ENCODE measurements at regions not wholly inside any gene's neighbourhood (a gene's known extent, or its start where the extent isn't known, plus 50 kb on each side); places are given as distances from the start of the nearest gene placed in this dataset.

DNA sequence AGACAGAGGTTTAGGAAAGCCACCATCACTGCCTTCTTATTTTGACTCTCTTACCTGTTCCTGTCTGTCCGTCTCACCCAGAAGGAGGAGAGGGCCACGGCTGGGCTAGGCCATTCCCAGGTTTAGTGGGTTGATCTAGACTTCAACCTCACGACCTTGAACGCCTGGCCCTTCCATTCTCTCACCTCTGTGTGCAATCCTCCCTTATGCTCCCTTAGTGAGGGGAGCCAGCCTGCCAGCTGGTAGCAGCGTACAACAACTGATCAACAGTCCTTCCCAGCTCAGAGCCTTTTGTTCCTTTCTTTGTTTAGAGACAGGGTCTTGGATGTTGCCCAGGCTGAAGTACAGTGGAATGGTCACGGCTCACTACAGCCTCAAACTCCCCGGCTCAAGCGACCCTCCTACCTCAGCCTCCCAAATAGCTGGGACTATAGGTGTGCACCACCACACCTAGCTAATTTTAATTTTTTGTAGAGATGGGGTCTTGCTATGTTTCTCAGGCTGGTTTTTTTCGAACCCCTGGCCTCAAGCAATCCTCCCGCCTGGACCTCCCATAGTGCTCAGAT, 123.9 kb downstream of the ZNF664 start:
- no peak for DNase-seq

DNA sequence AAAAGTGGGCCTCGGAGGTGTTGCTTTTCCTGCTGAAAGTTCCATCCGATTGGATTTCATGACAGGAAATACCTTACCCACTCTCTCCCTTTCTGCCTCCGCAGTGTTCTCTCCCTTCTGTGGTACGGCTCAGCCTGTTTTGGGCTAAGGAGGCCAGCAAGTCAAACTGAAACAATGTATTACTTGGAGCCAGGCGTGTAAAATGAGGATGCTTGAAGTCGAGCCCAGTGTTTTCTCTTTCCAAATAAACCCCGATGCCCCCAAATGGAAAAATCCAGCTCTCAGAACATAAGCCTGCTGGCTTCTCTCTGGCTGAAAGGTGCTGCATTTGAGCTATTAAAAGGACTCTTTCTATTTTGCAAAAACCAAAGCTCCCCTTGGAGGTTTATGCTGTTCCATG, 124.7 kb downstream of the ZNF664 start:
- no peak for DNase-seq

DNA sequence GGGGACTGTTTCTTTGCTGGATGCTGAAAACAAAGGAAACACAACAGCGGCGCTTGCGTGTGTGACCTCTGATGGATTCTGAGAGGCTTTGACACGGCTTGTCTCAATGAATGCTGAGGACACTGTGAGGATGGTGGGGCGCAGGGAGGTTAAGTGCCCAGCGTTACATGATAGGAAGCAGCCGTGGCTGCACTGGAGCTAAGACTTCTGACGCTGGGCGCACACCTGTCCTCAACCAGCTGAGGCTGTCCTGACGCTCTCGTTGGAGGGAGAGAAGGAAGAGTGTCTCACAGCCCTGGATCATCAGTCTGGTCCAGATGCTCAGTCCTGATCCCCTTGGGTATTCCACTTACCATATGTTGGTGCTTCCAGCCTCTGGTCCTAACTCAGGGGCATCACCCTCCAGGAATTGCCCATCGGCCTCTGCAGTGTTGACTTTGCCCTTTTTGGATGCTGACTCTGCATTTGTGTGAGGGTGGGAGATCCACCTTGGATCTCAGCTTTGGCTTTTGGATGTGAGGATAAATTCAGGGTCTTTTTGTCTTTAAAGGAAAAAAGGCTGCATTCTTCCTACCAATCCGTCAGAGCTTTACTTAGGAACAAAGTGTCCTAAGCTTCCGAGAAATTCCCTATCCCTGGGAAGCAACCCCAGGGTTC, 125.2 kb downstream of the ZNF664 start:
- peak in 2 of 3 experiments; percentile 33 to 80 for DNase-seq

DNA sequence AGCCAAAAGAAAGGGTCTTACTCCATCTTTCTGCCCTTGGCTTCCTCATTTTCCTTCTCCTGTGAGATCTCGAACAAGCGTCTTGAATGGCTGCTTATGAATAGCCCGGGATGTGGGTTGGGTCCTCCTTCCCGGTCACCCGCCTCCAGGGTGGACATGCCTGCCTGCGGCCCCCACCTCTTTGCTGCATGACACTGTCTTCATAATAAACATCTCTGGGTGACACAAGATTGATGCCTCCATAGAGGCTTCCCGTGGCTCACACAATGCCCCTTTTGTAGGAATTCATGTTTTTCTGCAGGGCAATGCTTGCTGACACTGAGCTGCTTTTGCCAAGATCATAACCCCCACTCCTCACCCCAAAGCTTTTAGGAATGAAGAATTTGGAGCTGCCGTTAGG, 125.9 kb downstream of the ZNF664 start:
- DNase-seq = no peak

DNA sequence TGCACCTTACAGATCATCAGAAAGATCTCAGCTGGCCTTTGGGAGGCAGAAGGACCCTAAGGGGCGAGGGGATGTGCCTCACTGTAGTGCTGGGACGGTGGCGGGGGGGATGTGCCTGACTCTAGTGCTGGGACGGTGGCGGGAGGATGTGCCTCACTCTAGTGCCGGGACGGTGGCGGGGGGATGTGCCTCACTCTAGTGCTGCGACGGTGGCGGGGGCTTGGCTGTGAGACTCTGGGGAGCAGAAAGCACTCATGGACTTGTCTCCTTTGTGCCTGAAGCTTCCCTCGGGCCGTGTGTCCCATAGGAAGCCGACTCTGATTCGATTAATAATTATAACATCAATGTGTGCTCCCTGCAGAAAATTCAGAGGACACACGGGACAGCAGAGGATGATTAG, 126.6 kb downstream of the ZNF664 start:
- DNase-seq = no peak

DNA sequence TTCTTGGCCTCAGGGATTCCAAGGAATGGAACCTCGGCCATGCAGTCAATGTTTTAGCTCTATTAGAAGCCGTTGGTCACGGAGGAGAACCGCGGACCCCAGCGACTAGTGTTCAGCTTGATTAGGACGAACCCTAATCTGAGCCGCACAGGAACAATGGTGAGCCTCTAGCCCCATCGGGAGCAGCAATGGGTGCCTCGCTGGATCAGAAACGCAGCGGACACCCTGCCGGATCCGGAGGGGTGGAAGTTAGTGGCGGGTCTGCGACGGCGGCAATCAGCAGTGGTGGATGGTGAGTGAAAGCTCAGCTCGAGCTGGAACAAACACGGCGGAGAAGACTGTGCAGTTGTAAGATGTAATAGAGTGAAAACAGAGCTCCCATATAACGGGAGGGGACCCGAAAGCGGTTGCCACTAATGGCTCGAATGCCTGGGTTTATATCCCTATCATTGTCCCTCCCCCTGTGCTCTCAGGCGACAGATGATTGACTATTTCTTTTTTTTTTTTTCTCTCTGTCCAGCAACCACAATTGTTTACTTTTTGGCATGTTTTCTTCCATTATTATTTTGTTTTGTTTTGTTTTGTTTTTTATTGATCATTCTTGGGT, 127.7 kb downstream of the ZNF664 start:
- peak in 1 of 3 experiments; percentile 52 for DNase-seq

DNA sequence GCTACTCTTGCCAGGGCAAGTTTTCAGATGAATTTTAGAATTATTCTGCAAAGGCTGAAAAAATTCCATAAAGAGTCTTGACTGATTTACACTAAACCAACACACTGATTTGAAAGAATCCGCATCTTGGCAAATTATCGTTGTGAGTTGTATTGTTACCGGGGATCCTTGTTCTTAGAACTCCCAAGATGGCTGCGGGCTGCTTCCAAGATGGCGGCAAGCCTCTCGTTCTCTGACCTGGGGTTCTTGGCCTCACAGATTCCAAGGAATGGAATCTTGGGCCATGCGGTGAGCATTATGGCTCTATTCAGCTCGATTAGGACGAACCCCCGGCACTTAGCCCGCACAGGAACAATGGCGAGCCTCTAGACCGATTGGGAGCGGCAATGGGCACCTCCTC, 132.5 kb downstream of the ZNF664 start:
- DNase-seq = no peak

DNA sequence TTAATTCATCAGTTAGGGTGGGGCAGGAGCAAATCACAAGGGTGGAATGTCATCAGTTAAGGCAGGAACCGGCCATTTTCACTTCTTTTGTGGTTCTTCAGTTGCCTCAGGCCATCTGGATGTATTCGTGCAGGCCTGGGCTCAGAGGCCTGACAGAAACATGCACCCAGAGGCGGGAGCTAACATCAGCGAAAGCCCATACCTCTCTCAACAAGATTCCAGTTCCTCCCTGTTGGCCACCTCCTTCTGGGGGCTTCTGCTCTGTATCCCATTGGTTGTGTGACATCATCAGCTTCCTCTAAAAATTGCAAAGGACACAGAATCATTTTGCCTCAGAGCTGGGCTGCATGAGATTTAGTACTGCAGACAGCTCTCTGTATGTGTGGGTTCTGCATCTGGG, 134.3 kb downstream of the ZNF664 start:
- DNase-seq = no peak

DNA sequence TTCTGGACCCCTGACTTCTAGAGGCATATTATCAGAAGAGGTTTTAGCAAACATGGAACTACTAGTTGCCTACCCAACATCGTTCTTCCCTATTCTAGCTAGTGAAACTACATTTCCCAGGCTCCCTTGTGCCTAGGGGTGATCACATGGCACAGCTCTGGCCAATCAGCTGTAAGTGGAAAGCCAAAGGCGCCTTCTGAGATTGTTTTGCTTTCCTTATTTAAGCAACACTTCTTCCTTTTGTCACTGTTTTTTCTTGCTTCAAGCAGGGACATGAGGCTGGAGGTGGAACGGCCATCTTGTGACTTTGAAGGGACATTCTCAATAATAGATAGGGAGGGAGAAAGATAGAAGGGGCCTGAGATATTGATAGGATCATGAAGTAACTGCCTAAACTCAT, 136.7 kb downstream of the ZNF664 start:
- peak in 2 of 3 experiments; percentile 21 to 47 for DNase-seq

DNA sequence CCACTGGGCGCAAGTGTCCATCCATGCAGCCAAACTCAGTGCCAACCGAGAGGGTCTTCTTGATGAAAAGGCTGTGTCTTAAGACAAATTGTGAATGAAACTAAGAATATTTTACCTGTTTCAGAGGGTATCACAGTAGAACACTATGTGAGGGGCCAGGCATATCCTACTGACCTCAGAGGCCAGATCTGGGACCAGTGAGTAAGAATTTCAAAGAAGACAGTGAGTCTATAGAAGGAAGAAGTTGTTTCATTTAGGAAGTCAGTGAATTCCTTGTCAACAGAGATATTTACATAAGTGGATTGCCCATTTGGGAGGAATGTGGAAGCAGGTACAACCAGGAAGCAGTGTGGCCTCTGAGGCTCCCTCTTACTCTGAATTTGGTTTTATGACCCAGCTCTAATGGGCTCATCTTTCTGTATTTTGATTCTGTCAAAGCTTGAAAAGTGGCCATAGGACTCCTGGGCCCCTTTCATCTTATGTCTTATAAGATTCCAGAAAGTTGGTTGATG, 137.4 kb downstream of the ZNF664 start:
- DNase-seq = no peak

DNA sequence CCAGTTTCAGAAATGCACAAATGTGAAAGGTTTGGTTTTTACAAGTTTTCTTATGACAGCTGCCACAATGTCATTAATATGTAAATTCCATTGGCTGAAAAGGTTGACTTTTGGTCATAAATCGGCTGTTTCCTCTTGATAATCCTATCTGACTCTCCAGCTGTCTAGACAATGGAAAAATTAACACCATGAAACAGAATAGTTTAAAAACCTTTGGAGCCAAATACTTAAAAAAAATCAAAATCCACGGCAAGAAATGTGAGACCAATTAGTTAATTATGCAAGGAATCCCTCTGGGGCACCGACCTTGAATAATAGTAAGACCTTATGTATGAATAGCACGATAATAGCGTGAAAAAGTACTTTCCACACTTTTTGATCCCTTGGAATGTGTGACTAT, 138.0 kb downstream of the ZNF664 start:
- DNase-seq = no peak

DNA sequence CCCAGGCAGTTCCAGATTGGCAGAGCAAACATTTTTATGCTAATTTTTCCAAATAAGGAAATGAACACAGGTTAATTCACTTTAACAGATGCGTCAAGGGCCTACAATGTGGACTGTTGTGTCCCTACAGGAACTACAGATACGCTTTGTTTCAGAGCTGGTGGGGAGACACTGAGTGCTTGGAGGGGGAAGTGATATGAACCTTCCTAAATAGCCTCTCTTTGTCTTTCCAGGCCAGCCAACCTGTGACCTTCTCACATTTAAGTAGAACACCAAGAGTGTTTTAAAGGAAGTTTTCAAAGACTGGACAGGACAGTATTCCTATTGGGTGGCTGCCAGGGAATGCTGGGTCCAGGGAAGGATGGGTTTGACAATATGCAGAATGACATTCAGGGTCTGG, 141.3 kb downstream of the ZNF664 start:
- no peak for DNase-seq

DNA sequence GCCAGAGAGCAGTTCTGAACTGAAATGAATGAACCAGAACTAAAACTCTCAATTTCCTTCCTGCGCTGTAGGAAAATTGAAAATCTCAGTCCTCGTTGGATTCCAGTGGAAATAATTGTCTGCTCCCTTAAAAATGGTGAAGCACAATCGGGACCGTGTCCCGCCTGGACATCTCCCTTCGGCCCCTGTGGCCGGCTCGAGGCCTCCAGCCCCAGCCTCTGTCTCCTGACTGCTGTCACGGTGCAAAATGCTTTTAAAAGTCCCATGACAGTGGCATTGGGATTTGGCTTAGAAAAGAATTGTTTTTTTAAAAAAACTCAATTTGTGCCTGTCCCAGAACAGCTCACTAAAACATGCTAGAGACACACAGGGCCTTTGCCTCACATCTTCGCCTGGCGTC, 142.5 kb downstream of the ZNF664 start:
- DNase-seq = no peak

DNA sequence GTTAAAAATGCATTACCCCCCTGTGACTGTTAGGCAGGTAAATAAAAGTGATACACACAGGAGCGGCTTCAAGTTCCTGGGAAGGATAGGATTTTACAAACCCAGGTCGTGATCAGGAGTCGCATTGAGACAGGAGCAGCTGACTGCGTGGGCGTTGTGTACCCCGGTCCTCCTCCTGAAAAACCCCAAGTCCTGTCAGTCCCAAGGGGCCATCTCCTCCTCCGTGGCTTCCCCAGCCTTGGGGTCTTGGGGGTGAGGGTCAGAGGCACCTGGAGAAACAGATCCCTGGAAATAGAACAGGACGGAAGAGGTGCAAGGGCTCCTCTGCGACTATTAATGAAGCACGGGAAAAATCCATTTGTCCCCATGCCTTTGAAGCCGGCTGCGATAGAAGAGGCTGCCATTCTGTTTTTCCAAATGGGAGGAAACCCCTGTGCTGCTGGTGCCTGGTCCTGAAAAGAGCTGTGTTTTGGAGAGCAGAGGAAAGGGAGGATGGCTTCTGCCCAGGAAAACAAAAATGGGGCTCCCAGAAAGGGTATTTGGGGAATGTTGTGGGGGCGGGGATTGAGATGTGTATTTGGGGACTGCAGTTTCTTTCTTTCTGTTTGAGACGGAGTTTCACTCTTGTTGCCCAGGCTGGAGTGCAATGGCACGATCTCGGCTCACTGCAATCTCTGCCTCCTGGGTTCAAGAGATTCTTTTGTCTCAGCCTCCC, 143.1 kb downstream of the ZNF664 start:
- no peak for DNase-seq

DNA sequence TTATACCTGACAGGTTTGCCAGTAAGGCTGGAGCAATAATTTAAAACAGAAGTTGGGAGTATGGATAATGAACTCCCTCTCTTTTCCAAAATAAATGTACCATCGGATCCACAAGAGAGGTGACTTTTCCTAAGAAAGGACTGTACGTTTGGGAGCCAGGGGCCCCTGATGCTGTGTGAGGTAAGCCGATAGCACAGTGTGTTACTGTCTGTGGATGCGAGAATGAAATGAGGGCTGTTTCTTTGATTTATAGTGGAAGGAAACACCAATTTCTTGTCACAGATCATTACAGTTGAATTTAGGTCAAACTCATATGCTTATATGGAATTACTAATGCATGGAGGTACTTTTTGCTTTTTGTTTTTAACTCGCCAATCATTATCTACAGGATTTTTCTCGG, 147.7 kb downstream of the ZNF664 start:
- DNase-seq = no peak

DNA sequence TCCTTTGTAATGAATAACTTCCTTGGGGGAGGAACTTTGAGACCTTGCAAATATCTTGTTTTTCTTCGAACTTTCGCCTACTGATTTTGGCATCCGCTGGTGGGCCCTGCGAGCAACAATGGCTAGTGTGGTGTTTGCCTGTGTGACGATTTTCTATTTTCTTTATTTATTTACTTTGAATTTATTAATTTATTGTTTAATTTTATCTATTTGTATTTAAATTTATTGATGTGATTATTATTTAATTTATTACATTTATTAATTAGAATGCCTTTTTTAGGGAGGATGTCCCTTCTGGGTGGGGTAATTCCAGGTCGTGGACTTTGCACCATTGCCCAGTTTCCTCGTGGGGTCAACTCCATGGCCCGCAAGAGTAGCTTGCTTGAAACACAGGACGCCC, 149.7 kb downstream of the ZNF664 start:
- DNase-seq = no peak

DNA sequence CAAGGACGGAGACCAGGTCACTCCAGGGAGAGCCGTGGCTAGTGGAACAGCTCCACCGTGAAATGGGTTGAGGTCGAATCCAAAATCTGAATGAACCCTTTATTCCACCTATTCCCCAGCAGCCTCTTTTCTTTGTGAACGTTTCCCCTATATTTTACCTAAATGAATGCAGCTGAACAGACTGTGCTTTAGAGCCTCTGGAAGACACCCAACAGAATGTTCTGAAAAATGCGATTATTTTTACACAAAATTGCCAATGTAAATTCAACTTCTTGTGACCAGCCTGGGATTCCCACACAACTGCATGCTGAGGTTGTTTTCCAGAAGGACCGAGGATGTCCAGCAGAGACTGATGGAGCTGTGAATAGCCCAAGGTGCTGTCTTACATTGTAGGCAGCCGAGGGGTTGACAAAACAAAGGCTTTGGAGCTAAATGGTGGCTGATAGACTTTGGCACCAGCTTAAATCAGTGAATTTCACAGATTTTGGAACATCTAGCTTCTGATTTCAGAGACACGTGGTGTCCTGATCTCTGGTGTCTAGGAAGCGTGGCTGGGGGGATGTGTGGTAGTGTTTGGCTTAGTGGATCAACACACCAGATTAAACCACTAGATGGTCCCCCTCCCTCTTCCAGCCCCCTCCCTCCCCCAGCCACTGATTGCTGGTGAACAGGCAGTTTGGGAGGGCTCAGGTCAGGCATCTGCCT, 150.4 kb downstream of the ZNF664 start:
- peak in 1 of 3 experiments; percentile 50 for DNase-seq

DNA sequence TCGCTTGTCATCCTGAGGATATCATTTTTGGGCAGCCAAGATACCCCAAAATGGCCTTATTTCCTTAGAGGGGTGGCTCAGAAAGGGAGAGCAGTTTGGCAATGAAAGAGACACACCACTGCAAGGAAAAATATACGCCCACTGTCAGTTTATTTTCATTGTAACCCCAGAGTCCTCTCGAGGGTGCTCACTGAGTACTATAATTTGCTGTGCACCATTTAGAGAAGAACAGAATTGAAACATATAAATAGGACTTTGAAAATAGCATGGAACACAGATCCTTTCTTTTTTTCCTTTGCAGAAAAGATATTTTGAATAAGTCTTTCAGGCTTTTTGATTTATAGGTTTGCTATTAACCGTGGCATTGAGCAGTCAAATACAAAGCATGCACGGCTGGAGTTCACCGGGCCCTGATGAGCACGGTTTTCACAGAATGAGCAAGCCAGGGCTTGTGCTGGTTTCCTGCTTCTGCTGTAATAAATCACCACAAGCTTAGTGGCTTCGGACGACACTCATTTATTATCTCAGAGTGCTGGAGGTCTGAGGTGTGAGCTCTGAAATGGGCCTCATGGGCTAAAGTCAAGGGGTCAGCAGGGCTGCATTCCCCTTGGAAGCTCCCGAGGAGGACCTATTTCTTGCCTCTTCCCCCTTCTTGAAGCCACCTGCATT, 152.3 kb downstream of the ZNF664 start:
- DNase-seq = peak; percentile 86 to 99 (median 93)

DNA sequence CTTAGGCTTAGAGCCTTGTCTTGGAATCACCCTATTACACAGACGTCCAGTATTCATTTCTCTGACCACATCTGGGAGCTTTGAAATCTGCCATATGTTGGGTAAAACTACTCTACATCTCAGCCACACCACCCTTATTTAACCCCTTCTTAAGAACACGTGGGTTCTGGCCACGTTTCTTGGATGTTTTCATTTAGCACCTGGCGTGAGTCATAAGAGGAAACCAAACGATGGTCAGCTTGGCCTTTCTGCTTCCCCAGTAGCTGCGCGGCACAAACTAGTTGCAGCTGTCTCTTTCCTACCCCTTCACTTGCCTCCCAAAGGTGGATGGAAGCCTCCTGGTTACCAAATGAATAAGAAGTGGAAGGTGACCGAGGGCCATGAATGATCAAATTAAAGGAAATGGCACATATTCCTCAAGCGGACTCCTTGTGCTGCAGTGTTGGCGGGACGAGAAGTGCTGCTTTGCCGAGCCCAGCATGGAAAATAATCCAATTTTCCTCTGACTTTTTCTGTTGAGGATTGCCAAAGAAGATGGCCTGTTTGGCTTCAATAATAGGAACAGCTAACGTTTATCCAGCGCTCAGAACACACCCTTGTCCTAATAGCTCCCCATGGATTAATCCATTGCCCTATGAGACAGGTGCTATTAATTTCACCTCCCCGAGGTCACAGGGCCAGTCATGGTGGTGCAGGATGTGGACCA, 154.1 kb downstream of the ZNF664 start:
- no peak for DNase-seq

DNA sequence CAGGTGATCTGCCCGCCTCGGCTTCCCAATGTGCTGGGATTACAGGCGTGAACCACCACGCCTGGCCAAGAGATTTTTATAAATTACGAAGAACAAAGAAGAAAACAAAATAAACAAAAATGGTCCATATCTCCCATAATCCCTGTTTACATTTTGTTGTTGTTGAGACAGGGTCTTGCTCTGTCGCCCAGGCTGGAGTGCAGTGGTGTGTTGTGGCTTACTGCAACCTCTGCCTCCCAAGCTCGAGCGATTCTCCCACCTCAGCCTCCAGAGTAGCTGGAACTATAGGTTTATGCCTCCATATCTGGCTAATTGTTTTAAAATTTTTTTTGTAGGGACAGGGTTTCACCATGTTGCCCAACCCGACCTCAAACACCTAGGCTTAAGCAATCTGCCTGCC, 156.1 kb downstream of the ZNF664 start:
- no peak for DNase-seq

DNA sequence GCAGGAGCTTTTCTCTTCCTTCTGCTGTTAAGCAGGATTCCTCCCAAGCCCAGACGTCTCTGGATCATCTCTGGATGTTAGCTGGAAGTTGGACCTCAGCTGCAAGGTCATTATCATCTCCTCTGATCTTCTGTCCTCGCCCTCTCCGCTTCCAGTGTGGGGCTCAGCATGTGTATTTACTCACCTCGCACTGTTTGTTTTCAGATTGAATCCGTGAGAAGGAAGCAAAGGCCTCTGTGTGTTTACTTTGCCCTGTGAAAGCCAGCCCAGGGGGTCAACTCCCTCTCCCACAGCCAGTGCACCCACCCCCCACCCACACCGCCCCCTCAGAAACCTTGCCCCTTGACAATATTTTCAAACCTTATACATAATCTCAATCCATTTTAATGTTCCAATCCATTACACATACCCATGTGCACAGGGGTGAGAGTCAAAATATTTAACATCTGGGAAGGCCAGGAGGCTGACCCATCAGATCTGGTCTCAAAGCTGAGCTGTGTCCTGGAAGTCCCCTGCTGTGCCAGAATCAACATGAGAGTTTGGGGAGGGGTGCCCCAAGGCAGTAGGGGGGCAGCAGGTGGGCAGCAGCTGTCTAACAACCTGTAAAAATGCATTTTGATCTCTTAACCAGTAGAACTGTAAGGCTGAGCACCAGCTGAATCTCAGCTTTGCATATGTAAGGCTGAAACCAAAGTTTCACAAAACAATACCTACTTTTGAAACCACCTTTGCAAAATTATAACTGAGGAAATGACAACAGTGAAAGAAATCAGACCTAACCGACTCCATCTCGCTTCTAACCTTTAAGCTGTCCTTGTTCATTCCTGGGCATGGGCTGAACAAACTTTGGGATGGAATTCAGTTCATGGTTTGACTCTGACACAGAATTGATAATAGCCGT, 157.9 kb downstream of the ZNF664 start:
- DNase-seq = peak; percentile 22 to 97 (median 89)
